HS-5 (cell line): ENCODE measurements at regions not wholly inside any gene's neighbourhood (a gene's known extent, or its start where the extent isn't known, plus 50 kb on each side); places are given as distances from the start of the nearest gene placed in this dataset.
"Not testable (repeated sequence)": the region's sequence is repeated elsewhere in the genome, so short reads cannot be mapped to it uniquely, and the experiment has no call there.

Experiments
- DNase-seq: peaks from one replicate; pipeline ENCODE4 v3.0.0-alpha.2; 2012; ENCODE audit warnings: low read depth

GRCh38 chr6:27674882-27675281 lies 202.0 kb upstream of the ZNF184 start:
- no peak for DNase-seq

GRCh38 chr6:27672113-27672799 lies 199.4 kb upstream of the ZNF184 start:
- peak; percentile 81 for DNase-seq

- DNase-seq = no peak
Observed at GRCh38 chr6:27669624-27670301, 196.9 kb upstream of the ZNF184 start.

GRCh38 chr6:27669295-27669623 lies 196.4 kb upstream of the ZNF184 start:
- DNase-seq = no peak

- DNase-seq = peak; percentile 63
Observed at GRCh38 chr6:27668442-27669294, 195.8 kb upstream of the ZNF184 start.

- DNase-seq = peak; percentile 22
Observed at GRCh38 chr6:27667657-27668441, 194.9 kb upstream of the ZNF184 start.

GRCh38 chr6:27667016-27667656 lies 194.2 kb upstream of the ZNF184 start:
- DNase-seq = no peak

GRCh38 chr6:27662769-27663168 lies 189.9 kb upstream of the ZNF184 start:
- no peak for DNase-seq

- DNase-seq = not testable (repeated sequence)
Observed at GRCh38 chr6:27662212-27662611, 189.3 kb upstream of the ZNF184 start.

GRCh38 chr6:27653143-27653825 lies 180.4 kb upstream of the ZNF184 start:
- DNase-seq = not testable (repeated sequence)

- DNase-seq = no peak
Observed at GRCh38 chr6:27651371-27651732, 178.4 kb upstream of the ZNF184 start.

- no peak for DNase-seq
Observed at GRCh38 chr6:27650620-27651370, 177.9 kb upstream of the ZNF184 start.

- no peak for DNase-seq
Observed at GRCh38 chr6:27644528-27644927, 171.6 kb upstream of the ZNF184 start.

GRCh38 chr6:27642744-27643456 lies 170.0 kb upstream of the ZNF184 start:
- DNase-seq = no peak

- not testable (repeated sequence) for DNase-seq
Observed at GRCh38 chr6:27635886-27636285, 163.0 kb upstream of the ZNF184 start.

GRCh38 chr6:27633221-27633688 lies 160.3 kb upstream of the ZNF184 start:
- DNase-seq = not testable (repeated sequence)

GRCh38 chr6:27631609-27631916 lies 158.7 kb upstream of the ZNF184 start:
- DNase-seq = no peak

- DNase-seq = peak; percentile 37
Observed at GRCh38 chr6:27630727-27631608, 158.1 kb upstream of the ZNF184 start.
